ENCODE measurements at regions not wholly inside any gene's neighbourhood (a gene's known extent, or its start where the extent isn't known, plus 50 kb on each side); places are given as distances from the start of the nearest gene placed in this dataset.

DNA sequence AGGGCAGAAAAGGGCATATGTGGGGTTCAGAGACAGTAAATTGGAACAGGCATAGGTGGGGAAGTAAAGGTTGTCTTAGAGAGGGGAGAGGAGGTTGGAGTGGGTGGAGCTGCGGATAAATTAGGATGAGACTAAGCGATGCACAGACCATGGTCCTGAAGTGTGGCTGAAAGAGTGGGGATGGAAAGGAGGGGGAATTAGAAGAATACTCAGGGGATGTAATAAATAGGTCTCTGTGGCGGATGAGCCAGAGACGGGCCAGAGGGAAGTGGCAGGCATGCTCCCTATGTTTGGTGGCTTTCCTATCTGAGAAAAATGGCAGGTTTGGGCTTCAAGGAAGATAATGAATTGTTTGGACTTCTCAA is 123.4 kb downstream of the OLFM4 start:
- H3K4me3 ChIP-seq (ENCODE audit: low read depth, low read length), result no peak overlapping the region
- TF ChIP-seq, protein P1, sequence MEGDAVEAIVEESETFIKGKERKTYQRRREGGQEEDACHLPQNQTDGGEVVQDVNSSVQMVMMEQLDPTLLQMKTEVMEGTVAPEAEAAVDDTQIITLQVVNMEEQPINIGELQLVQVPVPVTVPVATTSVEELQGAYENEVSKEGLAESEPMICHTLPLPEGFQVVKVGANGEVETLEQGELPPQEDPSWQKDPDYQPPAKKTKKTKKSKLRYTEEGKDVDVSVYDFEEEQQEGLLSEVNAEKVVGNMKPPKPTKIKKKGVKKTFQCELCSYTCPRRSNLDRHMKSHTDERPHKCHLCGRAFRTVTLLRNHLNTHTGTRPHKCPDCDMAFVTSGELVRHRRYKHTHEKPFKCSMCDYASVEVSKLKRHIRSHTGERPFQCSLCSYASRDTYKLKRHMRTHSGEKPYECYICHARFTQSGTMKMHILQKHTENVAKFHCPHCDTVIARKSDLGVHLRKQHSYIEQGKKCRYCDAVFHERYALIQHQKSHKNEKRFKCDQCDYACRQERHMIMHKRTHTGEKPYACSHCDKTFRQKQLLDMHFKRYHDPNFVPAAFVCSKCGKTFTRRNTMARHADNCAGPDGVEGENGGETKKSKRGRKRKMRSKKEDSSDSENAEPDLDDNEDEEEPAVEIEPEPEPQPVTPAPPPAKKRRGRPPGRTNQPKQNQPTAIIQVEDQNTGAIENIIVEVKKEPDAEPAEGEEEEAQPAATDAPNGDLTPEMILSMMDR (IDR thresholded peaks at IDR 0.05; ENCODE audit: low read depth, low read length), result no peak
- no peak for DNase-seq (ENCODE audit: low read depth, low spot score)
- in situ Hi-C loops (cut with HindIII; ENCODE audit: low sequenced_read_pairs), result no loop called here

DNA sequence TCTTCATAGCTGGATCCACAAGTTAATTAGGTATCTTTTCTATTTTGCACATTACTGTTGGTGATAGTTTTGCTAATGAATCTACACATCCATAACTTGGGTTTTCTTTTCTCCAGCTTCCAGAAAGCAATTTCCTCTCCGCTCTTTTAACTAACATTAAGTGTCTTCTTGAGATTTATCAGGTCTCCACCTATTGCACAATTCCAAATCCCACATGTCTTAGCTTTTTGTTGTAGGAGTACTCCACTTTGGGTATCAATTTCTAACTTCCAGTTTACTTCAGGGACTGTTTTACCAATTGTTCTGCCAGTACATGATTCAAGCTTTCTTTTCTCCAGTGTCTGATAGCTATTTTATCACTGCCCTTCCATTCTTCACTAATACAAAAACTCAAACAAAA is 129.6 kb downstream of the OLFM4 start:
- TF ChIP-seq, protein P1 (IDR thresholded peaks at IDR 0.05; ENCODE audit: low read depth, low read length), result no peak
- no peak overlapping the region for H3K4me3 ChIP-seq (ENCODE audit: low read depth, low read length)
- in situ Hi-C loops (cut with HindIII; ENCODE audit: low sequenced_read_pairs), result no loop called here
- no peak for DNase-seq (ENCODE audit: low read depth, low spot score)

DNA sequence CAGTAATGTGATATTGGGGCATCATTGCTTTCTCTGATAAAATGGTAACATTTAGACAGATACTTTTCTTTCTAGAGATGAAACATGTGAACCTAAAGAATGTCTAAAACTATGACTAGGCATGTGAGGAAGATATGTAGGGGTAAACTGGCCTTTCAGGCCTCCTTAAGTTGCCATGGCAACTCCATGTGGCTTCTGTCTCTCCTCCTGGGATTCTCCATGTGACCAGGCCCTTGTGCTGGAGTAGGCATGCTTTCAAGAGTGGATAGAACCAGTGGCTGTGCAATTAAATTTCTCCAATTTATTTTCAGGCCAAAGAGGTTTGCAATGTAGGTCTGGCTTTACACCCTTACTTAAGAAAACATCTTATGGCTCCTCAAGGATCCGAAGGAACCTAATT is 130.8 kb downstream of the OLFM4 start:
- in situ Hi-C loops (cut with HindIII; ENCODE audit: low sequenced_read_pairs), result no loop called here
- TF ChIP-seq, protein P1 (IDR thresholded peaks at IDR 0.05; ENCODE audit: low read depth, low read length), result no peak
- no peak overlapping the region for H3K4me3 ChIP-seq (ENCODE audit: low read depth, low read length)
- DNase-seq (ENCODE audit: low read depth, low spot score), result no peak

DNA sequence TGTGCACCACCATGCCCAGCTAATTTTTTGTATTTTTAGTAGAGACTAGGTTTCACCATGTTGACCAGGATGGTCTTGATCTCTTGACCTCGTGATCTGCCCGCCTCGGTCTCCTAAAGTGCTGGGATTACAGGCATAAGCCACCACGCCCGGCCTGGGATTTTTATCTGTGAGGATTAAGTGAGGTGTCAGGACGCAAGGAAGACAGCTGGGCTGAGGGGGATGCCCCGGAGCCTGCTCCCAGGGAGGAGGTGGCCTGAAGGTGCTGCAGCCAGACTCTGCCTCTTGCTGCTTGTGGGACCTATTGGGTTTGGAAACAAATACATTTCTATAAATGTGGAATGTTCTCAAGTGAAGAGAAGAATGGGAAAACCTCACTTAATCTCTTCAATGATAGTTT is 131.6 kb downstream of the OLFM4 start:
- no peak overlapping the region for H3K4me3 ChIP-seq (ENCODE audit: low read depth, low read length)
- TF ChIP-seq, protein P1 (IDR thresholded peaks at IDR 0.05; ENCODE audit: low read depth, low read length), result no peak
- DNase-seq (ENCODE audit: low read depth, low spot score), result no peak
- in situ Hi-C loops (cut with HindIII; ENCODE audit: low sequenced_read_pairs), result no loop called here

DNA sequence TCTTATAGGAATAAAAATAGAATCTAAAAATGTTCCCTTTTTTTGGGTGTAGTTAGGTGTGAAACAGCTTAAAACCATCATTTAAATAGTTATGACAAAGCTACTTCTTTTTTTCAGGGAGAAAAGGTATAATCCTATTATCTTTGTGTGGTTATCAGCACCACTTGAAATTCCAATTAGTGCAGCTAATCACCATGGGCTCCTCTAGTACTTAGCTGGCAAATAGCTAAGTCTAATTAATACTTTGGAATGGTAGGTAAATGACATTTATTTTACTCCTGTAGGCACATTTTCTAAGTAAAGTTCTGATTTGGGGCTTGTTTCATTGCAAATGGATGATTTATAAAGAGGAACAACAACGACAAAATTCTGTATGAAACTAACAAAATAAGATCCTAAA is 132.6 kb downstream of the OLFM4 start:
- no peak for DNase-seq (ENCODE audit: low read depth, low spot score)
- TF ChIP-seq, protein P1 (IDR thresholded peaks at IDR 0.05; ENCODE audit: low read depth, low read length), result no peak
- no peak overlapping the region for H3K4me3 ChIP-seq (ENCODE audit: low read depth, low read length)
- in situ Hi-C loops (cut with HindIII; ENCODE audit: low sequenced_read_pairs), result no loop called here

DNA sequence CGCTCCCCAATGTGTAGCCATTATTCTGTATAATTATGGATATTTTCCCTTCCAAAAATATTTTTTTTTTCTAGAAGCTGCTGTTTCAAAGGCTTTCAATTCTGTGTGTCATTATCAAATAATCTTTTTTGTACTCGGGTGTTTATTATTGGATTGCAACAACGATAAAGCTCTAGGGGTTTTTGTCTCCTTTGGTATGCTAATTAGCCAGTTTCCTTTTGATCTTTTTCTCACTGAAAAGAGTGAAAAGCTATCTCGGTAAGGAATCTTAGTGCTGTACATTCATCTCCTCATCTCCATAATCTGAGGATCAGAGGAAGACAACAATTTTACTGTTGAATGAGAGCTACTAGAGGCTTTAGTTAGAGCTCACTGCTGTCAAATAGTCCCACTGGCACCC is 136.6 kb downstream of the OLFM4 start:
- DNase-seq (ENCODE audit: low read depth, low spot score), result no peak
- in situ Hi-C loops (cut with HindIII; ENCODE audit: low sequenced_read_pairs), result no loop called here
- no peak overlapping the region for H3K4me3 ChIP-seq (ENCODE audit: low read depth, low read length)
- TF ChIP-seq, protein P1 (IDR thresholded peaks at IDR 0.05; ENCODE audit: low read depth, low read length), result no peak

DNA sequence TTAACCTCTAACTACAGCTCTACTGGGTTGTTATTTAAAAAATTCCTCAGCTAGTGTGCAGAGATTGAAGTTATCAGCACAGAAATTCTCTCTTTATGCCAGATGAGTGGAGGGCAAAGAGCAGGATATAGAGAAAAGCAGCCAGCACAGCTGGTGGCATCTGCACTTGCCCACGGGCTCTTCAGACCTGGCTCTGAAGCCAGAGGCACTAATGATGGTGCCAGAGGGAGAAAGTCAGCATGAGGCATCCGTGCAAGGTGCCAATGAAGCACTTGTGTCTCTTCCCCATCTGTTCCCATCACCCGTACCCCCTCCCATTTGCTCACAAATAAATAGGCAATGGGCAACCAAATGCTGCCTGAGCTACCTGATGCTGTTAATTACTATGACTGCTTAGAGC is 138.9 kb downstream of the OLFM4 start:
- no peak overlapping the region for H3K4me3 ChIP-seq (ENCODE audit: low read depth, low read length)
- no peak for DNase-seq (ENCODE audit: low read depth, low spot score)
- TF ChIP-seq, protein P1 (IDR thresholded peaks at IDR 0.05; ENCODE audit: low read depth, low read length), result no peak
- in situ Hi-C loops (cut with HindIII; ENCODE audit: low sequenced_read_pairs), result no loop called here
